ENCODE measurements at regions not wholly inside any gene's neighbourhood (a gene's known extent, or its start where the extent isn't known, plus 50 kb on each side); places are given as distances from the start of the nearest gene placed in this dataset.

GRCh38 chr4:116870686-116871085 lies 214.7 kb downstream of the TRAM1L1 start:
- DNase-seq = no peak

- DNase-seq = no peak
Observed at GRCh38 chr4:116866106-116866505, 219.3 kb downstream of the TRAM1L1 start.

- DNase-seq = no peak
Observed at GRCh38 chr4:116862592-116862991, 222.8 kb downstream of the TRAM1L1 start.

- no peak for DNase-seq
Observed at GRCh38 chr4:116860891-116861290, 224.5 kb downstream of the TRAM1L1 start.

- DNase-seq = no peak
Observed at GRCh38 chr4:116849620-116850019, 235.8 kb downstream of the TRAM1L1 start.

GRCh38 chr4:116847616-116848015 lies 237.8 kb downstream of the TRAM1L1 start:
- DNase-seq = no peak

GRCh38 chr4:116839826-116840225 lies 245.6 kb downstream of the TRAM1L1 start:
- DNase-seq = no peak

- DNase-seq = no peak
Observed at GRCh38 chr4:116838609-116839008, 246.8 kb downstream of the TRAM1L1 start.

- DNase-seq = no peak
Observed at GRCh38 chr4:116829187-116829586, 256.2 kb downstream of the TRAM1L1 start.

- DNase-seq = no peak
Observed at GRCh38 chr4:116824172-116824571, 261.2 kb downstream of the TRAM1L1 start.

GRCh38 chr4:116811730-116812129 lies 273.6 kb downstream of the TRAM1L1 start:
- DNase-seq = no peak

GRCh38 chr4:116796022-116796421 lies 289.4 kb downstream of the TRAM1L1 start:
- no peak for DNase-seq

GRCh38 chr4:116788723-116789122 lies 296.7 kb downstream of the TRAM1L1 start:
- DNase-seq = no peak

- no peak for DNase-seq
Observed at GRCh38 chr4:116755051-116755450, 330.3 kb downstream of the TRAM1L1 start.

GRCh38 chr4:116752027-116752426 lies 333.3 kb downstream of the TRAM1L1 start:
- DNase-seq = no peak

- no peak for DNase-seq
Observed at GRCh38 chr4:116736756-116737155, 348.6 kb downstream of the TRAM1L1 start.

- DNase-seq = no peak
Observed at GRCh38 chr4:116734178-116734577, 351.2 kb downstream of the TRAM1L1 start.

- DNase-seq = no peak
Observed at GRCh38 chr4:116733370-116733769, 352.0 kb downstream of the TRAM1L1 start.

GRCh38 chr4:116726523-116726922 lies 358.9 kb downstream of the TRAM1L1 start:
- no peak for DNase-seq

- DNase-seq = no peak
Observed at GRCh38 chr4:116724249-116724648, 361.1 kb downstream of the TRAM1L1 start.

GRCh38 chr4:116705466-116705865 lies 379.9 kb downstream of the TRAM1L1 start:
- no peak for DNase-seq

- no peak for DNase-seq
Observed at GRCh38 chr4:116702949-116703348, 382.4 kb downstream of the TRAM1L1 start.

GRCh38 chr4:116688536-116688935 lies 396.8 kb downstream of the TRAM1L1 start:
- no peak for DNase-seq

GRCh38 chr4:116668190-116668589 lies 417.2 kb downstream of the TRAM1L1 start:
- DNase-seq = no peak

- DNase-seq = no peak
Observed at GRCh38 chr4:116665716-116666115, 419.7 kb downstream of the TRAM1L1 start.

- no peak for DNase-seq
Observed at GRCh38 chr4:116664198-116664597, 421.2 kb downstream of the TRAM1L1 start.
